ENCODE measurements at regions not wholly inside any gene's neighbourhood (a gene's known extent, or its start where the extent isn't known, plus 50 kb on each side); places are given as distances from the start of the nearest gene placed in this dataset.

DNA sequence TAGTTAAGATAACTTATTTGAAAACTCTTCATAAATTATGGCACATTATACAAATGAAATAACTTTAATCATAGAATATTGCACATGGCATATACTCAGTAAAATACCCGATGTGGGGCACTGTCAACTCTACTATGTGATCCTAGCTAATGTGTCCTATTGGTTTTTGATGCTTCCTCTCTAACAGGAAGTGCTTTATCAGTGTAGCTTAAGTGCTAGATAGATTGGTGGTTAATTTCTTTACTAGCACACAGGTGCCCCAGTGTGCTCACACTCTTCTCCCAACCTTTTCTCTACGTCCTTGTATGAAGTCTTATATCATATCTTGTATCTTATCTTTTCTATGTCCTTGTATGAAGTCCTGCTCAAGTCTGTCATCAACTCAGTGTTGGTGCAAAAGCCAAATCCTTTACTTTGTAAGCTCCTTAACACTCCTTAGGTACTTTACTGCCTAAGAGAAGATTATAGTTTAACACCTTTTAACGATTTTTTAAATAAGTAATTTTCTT, 358.9 kb downstream of the CENPW start:
- Histone ChIP-seq H3K9me2 (replicated peaks; ENCODE audit: low read length) (no peaks in the 10 kb centered on the region), H2AFZ (ENCODE audit: low read length) (no peak overlapping the region), H3K4me3 (ENCODE audit: low read length) (no peak overlapping the region), H3K27me3 (ENCODE audit: low read length) (no peaks in the 10 kb centered on the region), H3K4me1 (ENCODE audit: insufficient read depth, low read length) (no peaks in the 10 kb centered on the region), H3K9me3 (ENCODE audit: low read length) (no peaks in the 10 kb centered on the region), H3K4me2 (ENCODE audit: low read length) (no peak overlapping the region), H3K79me2 (ENCODE audit: low read length) (no peaks in the 10 kb centered on the region), H3F3A (ENCODE audit: low read length, unreplicated experiment) (no peaks in the 10 kb centered on the region), H4K20me1 (ENCODE audit: low read length) (no peaks in the 10 kb centered on the region), H3K27ac (ENCODE audit: low read length) (no peak overlapping the region), H3K36me3 (ENCODE audit: low read depth, low read length) (no peaks in the 10 kb centered on the region), H3K9ac (ENCODE audit: low read length) (no peak overlapping the region)
- ChIA-PET POLR2A (ENCODE audit: unreplicated experiment) (no interaction called here), CTCF (no interaction called here)
- intact Hi-C loops (cut with micrococcal nuclease): no loop called here
- no peak for ATAC-seq
- no TSS peak for BruUV-seq (replicated peaks)
- no peak for DNase-seq
- TF ChIP-seq EZH2phosphoT487 (IDR thresholded peaks at IDR 0.05; ENCODE audit: borderline replicate concordance, low read length) (no peak), EZH2 (IDR thresholded peaks at IDR 0.05; ENCODE audit: low read length, unreplicated experiment) (no peak)
- TF ChIP-seq, protein P1, sequence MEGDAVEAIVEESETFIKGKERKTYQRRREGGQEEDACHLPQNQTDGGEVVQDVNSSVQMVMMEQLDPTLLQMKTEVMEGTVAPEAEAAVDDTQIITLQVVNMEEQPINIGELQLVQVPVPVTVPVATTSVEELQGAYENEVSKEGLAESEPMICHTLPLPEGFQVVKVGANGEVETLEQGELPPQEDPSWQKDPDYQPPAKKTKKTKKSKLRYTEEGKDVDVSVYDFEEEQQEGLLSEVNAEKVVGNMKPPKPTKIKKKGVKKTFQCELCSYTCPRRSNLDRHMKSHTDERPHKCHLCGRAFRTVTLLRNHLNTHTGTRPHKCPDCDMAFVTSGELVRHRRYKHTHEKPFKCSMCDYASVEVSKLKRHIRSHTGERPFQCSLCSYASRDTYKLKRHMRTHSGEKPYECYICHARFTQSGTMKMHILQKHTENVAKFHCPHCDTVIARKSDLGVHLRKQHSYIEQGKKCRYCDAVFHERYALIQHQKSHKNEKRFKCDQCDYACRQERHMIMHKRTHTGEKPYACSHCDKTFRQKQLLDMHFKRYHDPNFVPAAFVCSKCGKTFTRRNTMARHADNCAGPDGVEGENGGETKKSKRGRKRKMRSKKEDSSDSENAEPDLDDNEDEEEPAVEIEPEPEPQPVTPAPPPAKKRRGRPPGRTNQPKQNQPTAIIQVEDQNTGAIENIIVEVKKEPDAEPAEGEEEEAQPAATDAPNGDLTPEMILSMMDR (conservative IDR thresholded peaks at IDR 0.05; ENCODE audit: low read depth, low read length): no peak

DNA sequence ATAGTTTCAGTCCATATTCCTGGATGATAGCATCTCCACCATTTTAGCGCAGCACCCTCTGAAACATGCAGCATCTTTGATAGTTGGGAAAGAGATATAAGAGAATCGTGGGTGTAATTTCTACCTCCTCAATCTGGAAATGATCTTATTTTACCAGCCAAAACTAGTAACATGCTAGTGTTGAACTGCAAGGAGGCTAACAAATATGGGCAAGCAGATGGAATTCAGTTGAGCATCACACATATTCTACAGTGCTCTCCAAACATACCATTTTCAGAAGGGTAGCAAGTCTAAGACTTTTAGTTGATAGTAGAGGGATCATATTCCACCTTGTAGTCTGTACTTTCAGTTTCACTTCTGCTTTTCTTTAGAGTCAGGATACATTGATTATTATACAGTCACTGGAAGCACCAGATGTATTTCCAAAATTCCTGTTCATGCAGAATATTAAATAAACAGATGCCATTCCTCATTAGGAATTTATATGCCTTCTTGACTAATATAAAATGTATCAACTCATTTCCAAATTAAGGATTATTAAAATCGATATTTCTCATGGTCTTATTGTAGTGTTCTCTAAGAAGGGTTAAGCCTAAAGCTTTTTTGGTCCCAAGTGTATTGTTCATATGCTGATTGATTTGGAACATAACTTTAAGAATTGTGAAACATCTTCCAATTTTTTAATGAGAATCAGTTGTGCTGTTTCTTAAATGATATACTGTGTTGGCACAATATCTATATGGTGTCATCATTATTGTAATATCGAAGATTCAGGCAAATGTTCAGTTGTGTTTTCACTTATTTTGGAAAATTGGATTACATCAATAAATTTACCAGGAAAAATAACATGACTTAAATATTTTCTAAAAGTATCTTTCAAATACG, 362.0 kb downstream of the CENPW start:
- H3K36me3 ChIP-seq (ENCODE audit: low read depth, low read length): no peaks in the 10 kb centered on the region
- TF ChIP-seq EZH2 (IDR thresholded peaks at IDR 0.05; ENCODE audit: low read length, unreplicated experiment): no peak
- TF ChIP-seq, protein P1 (conservative IDR thresholded peaks at IDR 0.05; ENCODE audit: low read depth, low read length): no peak
- no peak for TF ChIP-seq EZH2phosphoT487 (IDR thresholded peaks at IDR 0.05; ENCODE audit: borderline replicate concordance, low read length)
- intact Hi-C loops (cut with micrococcal nuclease): no loop called here
- ChIA-PET POLR2A (ENCODE audit: unreplicated experiment) (no interaction called here), CTCF (no interaction called here)
- H3K4me2 ChIP-seq (ENCODE audit: low read length): peak overlapping the region; percentile 44
- 0 out of 2 replicates have a peak overlapping the region, but pooled peaks have one; percentile 18 for H3K4me3 ChIP-seq (ENCODE audit: low read length)
- no peak for ATAC-seq
- H3K9me2 ChIP-seq (replicated peaks; ENCODE audit: low read length): no peaks in the 10 kb centered on the region
- no peaks in the 10 kb centered on the region for H3K27me3 ChIP-seq (ENCODE audit: low read length)
- H3K79me2 ChIP-seq (ENCODE audit: low read length): no peaks in the 10 kb centered on the region
- no peaks in the 10 kb centered on the region for H3K9me3 ChIP-seq (ENCODE audit: low read length)
- no peak overlapping the region for H3K9ac ChIP-seq (ENCODE audit: low read length)
- H3K27ac ChIP-seq (ENCODE audit: low read length): no peak overlapping the region
- no peaks in the 10 kb centered on the region for H4K20me1 ChIP-seq (ENCODE audit: low read length)
- DNase-seq: no peak
- BruUV-seq (replicated peaks): no TSS peak
- no peaks in the 10 kb centered on the region for H3K4me1 ChIP-seq (ENCODE audit: insufficient read depth, low read length)
- H3F3A ChIP-seq (ENCODE audit: low read length, unreplicated experiment): no peaks in the 10 kb centered on the region
- H2AFZ ChIP-seq (ENCODE audit: low read length): no peak overlapping the region

DNA sequence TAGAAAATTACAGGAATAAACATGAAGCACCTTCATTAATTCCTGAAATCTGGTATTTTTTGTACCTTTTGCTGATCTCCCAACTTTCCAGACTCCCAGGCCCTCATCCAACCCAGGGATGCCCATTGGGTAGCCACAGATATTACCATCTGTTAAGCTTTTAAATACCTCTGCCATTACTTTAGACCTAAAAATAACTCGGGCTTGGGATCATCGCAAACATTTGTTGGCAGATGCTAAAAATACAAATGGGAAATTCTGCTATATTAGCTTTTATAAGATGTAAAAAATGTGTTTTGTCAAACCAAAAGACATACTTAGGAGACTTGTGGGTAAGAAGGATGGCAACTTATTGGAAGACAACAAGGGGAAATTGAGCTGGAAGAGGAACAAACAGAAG, 376.1 kb downstream of the CENPW start:
- H2AFZ ChIP-seq (ENCODE audit: low read length): no peak overlapping the region
- no peaks in the 10 kb centered on the region for H3K79me2 ChIP-seq (ENCODE audit: low read length)
- no peaks in the 10 kb centered on the region for H3K9me2 ChIP-seq (replicated peaks; ENCODE audit: low read length)
- no TSS peak for BruUV-seq (replicated peaks)
- no peak overlapping the region for H3K9ac ChIP-seq (ENCODE audit: low read length)
- intact Hi-C loops (cut with micrococcal nuclease): no loop called here
- H3K27ac ChIP-seq (ENCODE audit: low read length): no peak overlapping the region
- H4K20me1 ChIP-seq (ENCODE audit: low read length): no peaks in the 10 kb centered on the region
- H3F3A ChIP-seq (ENCODE audit: low read length, unreplicated experiment): no peaks in the 10 kb centered on the region
- TF ChIP-seq, protein P1 (conservative IDR thresholded peaks at IDR 0.05; ENCODE audit: low read depth, low read length): no peak
- TF ChIP-seq EZH2phosphoT487 (IDR thresholded peaks at IDR 0.05; ENCODE audit: borderline replicate concordance, low read length): no peak
- TF ChIP-seq EZH2 (IDR thresholded peaks at IDR 0.05; ENCODE audit: low read length, unreplicated experiment): no peak
- no peak overlapping the region for H3K4me2 ChIP-seq (ENCODE audit: low read length)
- H3K4me1 ChIP-seq (ENCODE audit: insufficient read depth, low read length): no peaks in the 10 kb centered on the region
- no peak for DNase-seq
- no peak overlapping the region for H3K4me3 ChIP-seq (ENCODE audit: low read length)
- POLR2A ChIA-PET (ENCODE audit: unreplicated experiment): no interaction called here
- H3K36me3 ChIP-seq (ENCODE audit: low read depth, low read length): no peaks in the 10 kb centered on the region
- H3K27me3 ChIP-seq (ENCODE audit: low read length): no peaks in the 10 kb centered on the region
- H3K9me3 ChIP-seq (ENCODE audit: low read length): no peaks in the 10 kb centered on the region
- CTCF ChIA-PET: no interaction called here
- no peak for ATAC-seq
